Adrenal gland (tissue), 9 donors: ENCODE measurements at regions not wholly inside any gene's neighbourhood (a gene's known extent, or its start where the extent isn't known, plus 50 kb on each side); places are given as distances from the start of the nearest gene placed in this dataset.
A peak's percentile ranks its signal among the peaks of the same experiment; 100 is the strongest.

Experiments
- DNase-seq, 7 donors: peaks; one replicate each; pipeline ENCODE4 v3.0.0-alpha.2; 2019 to 2020
- H3K27ac ChIP-seq, 5 donors: fragments of 200-600 bp; sonication (generic) in 4 of 5; 1 replicate in 3 of 5; 2 replicates in 2 of 5; pipeline versions ENCODE4 v1.5.1 to v1.8.0; 2016 to 2020; ENCODE audit warnings: mild to moderate bottlenecking in 1 of 5
- H3K27me3 ChIP-seq: fragments of 200-600 bp; 2 replicates; pipeline ENCODE4 v1.8.0; 2021
- H3K36me3 ChIP-seq, 2 donors: fragments of 200-600 bp; replicated peaks in 1 of 2; 1 replicate in 1 of 2; 2 replicates in 1 of 2; pipeline versions ENCODE4 v1.5.1 to v1.8.0; 2018 to 2022
- H3K4me1 ChIP-seq, 2 donors: fragments of 200-600 bp; replicated peaks in 1 of 2; 1 replicate in 1 of 2; 2 replicates in 1 of 2; pipeline versions ENCODE4 v1.5.1 to v1.8.0; 2018 to 2021
- H3K4me3 ChIP-seq, 4 donors: fragments of 200-600 bp; sonication (generic) in 3 of 4; one replicate each; pipeline ENCODE4 v1.5.1; 2016 to 2018
- H3K9me3 ChIP-seq, 3 donors: fragments of 200-600 bp; sonication (generic) in 1 of 3; replicated peaks in 1 of 3; 1 replicate in 2 of 3; 2 replicates in 1 of 3; pipeline versions ENCODE4 v1.5.1 to v1.8.0; 2016 to 2021
- POLR2A ChIP-seq, 2 donors: fragments of 450-650 bp; IDR thresholded peaks; one replicate each; pipeline ENCODE4 v1.6.1; 2017; ENCODE audit warnings: antibody characterized with exemption in 2 of 2, mild to moderate bottlenecking in 2 of 2, moderate library complexity in 1 of 2
- WGBS, 4 donors: extraction: QIAGEN DNeasy Blood & Tissue Kit in 2 of 4; methylation state at CpG; one replicate each; pipeline versions ENCODE4 v1.1.5 to v1.1.7; 2013 to 2017; 5-methylcytosine and 5-hydroxymethylcytosine counted together
- intact Hi-C, 2 donors: fragments of 100-400 bp; cut with DNase I; formaldehyde crosslinking; loops; one replicate each; pipeline versions ENCODE4 v1.14.1 to v1.15.0; 2022 to 2023
- TF ChIP-seq, protein P1 (sequence below), 6 experiments: fragments of 450-650 bp in 4 of 6; fragments of 200-600 bp in 2 of 6; sonication (generic) in 1 of 6; IDR thresholded peaks; 1 replicate in 5 of 6; 2 replicates in 1 of 6; pipeline versions ENCODE4 v1.5.1 to v1.8.0; 2016 to 2021; ENCODE audit warnings: antibody characterized with exemption in 6 of 6, mild to moderate bottlenecking in 2 of 6, moderate library complexity in 1 of 6
- donor health status: healthy with polysubstance abuse.
- donor health status: Bipolar disorder and iron deficiency.
- donor health status: DM: yes; HTN: yes; CAD: no.
- donor health status: DM: no; HTN: no; CAD: no.
- donor health status: DM: no; HTN: no; CAD: no.

DNA sequence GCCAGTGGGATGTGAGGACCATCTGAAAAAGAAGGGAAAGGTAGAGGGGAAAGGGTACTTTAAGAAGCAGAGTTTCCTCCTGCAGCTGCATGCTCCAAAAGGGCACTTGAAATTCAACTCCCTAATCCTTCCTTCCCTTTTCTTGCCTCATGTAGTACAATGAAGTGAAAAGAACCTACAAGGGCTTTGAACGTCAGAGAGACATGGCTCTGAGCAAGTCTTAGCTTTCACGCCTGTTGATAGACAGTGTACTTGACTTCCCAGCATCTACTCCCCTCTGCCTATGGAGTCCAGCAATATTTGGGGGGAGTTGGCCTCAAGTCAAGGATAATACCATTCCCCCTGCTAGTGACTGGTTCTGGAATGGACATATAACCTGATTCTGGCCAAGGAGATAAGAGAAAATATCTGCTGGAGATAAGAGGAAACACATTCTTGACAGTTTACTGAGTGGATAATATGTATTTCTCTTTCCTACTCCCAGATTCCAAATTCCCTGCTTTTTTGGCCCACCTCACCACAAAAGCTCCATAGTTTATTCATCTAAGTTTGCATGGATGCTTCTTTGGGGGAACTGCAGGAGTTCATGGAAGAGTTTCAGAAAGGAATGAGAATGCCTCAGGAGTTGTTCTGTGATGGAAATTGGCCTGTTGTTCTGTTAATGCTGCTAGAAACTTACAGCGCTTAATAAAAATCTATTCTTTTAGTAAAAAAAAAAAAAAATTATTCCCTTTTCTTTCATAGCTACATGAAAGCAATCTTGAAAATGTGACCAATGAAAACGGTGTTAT lies 193.0 kb upstream of the TPM1 start:
- WGBS, 4 donors = 67 to 91% (median 72%) methylated on average over 4 of the region's 4 CpGs
- H3K4me1 ChIP-seq = no peaks in the 10 kb centered on the region
- no peaks in the 10 kb centered on the region for H3K9me3 ChIP-seq
- no peak overlapping the region for H3K27ac ChIP-seq
- TF ChIP-seq, protein P1, sequence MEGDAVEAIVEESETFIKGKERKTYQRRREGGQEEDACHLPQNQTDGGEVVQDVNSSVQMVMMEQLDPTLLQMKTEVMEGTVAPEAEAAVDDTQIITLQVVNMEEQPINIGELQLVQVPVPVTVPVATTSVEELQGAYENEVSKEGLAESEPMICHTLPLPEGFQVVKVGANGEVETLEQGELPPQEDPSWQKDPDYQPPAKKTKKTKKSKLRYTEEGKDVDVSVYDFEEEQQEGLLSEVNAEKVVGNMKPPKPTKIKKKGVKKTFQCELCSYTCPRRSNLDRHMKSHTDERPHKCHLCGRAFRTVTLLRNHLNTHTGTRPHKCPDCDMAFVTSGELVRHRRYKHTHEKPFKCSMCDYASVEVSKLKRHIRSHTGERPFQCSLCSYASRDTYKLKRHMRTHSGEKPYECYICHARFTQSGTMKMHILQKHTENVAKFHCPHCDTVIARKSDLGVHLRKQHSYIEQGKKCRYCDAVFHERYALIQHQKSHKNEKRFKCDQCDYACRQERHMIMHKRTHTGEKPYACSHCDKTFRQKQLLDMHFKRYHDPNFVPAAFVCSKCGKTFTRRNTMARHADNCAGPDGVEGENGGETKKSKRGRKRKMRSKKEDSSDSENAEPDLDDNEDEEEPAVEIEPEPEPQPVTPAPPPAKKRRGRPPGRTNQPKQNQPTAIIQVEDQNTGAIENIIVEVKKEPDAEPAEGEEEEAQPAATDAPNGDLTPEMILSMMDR (IDR thresholded peaks at IDR 0.05) = no peak
- no peak for TF ChIP-seq POLR2A (IDR thresholded peaks at IDR 0.05)
- no peaks in the 10 kb centered on the region for H3K36me3 ChIP-seq
- DNase-seq = no peak
- no peak overlapping the region for H3K4me3 ChIP-seq
- intact Hi-C loops = loop anchor here in 1 of 2 donors (10.0 kb wide), 1 partner anchor 245 kb away; no protein-coding TSS in a partner anchor
- H3K27me3 ChIP-seq = no peaks in the 10 kb centered on the region

DNA sequence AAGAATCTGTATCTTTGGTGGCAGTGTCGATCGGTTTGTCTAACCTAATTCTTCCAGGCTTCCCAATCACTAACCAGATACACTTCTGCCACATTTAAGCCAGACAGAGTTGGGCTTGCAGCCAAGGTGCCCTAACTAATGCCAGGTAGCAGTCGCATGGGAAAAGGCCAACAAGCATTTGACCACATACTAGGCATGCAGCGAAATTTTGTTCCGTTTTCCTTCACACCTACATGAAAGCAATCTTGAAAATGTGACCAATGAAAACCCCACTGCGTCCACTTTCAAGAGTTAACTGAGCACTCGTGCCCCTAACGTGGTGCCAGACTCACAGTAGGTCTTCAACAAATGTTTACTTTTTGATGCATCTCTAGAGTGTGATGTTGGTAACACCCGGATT lies 192.2 kb upstream of the TPM1 start:
- no peak for DNase-seq
- Histone ChIP-seq H3K27ac (no peak overlapping the region), H3K36me3 (no peaks in the 10 kb centered on the region), H3K27me3 (no peaks in the 10 kb centered on the region), H3K4me3 (no peak overlapping the region), H3K9me3 (no peaks in the 10 kb centered on the region), H3K4me1 (no peaks in the 10 kb centered on the region)
- intact Hi-C loops = no loop called here
- WGBS, 4 donors = 86 to 88% (median 88%) methylated on average over 9 of the region's 9 CpGs
- no peak for TF ChIP-seq POLR2A (IDR thresholded peaks at IDR 0.05)
- TF ChIP-seq, protein P1 (IDR thresholded peaks at IDR 0.05) = no peak

DNA sequence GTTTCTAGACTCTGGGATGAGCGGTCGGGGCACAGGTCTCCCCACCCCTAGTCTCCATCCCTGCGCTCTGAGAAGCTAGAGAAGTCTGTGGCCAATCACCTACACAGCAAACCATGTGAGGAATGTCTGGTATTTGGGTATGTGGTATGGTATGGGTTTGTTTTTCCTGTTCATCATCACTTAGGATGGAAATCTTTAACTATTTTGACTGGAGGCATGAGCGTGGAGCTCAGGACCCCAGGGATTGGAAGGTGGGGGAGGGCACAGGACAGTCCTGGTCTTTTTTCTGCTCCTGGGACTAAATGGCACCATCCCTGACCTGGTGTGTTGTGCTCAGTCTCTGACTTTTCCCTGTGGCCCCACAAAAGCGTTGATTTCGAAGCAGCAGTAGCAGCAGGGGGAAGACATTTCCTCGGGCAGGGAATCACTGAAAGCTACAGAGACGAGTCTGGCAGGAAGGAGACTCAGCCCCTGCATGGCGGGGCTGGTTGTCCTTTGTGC lies 191.7 kb upstream of the TPM1 start:
- Histone ChIP-seq H3K4me1 (no peaks in the 10 kb centered on the region), H3K9me3 (no peaks in the 10 kb centered on the region), H3K4me3 (no peak overlapping the region), H3K36me3 (no peaks in the 10 kb centered on the region), H3K27me3 (no peaks in the 10 kb centered on the region), H3K27ac (no peak overlapping the region)
- WGBS, 4 donors = 84 to 91% (median 86%) methylated on average over 9 of the region's 9 CpGs
- TF ChIP-seq, protein P1 (IDR thresholded peaks at IDR 0.05) = no peak
- TF ChIP-seq POLR2A (IDR thresholded peaks at IDR 0.05) = no peak
- intact Hi-C loops = no loop called here
- DNase-seq = no peak

DNA sequence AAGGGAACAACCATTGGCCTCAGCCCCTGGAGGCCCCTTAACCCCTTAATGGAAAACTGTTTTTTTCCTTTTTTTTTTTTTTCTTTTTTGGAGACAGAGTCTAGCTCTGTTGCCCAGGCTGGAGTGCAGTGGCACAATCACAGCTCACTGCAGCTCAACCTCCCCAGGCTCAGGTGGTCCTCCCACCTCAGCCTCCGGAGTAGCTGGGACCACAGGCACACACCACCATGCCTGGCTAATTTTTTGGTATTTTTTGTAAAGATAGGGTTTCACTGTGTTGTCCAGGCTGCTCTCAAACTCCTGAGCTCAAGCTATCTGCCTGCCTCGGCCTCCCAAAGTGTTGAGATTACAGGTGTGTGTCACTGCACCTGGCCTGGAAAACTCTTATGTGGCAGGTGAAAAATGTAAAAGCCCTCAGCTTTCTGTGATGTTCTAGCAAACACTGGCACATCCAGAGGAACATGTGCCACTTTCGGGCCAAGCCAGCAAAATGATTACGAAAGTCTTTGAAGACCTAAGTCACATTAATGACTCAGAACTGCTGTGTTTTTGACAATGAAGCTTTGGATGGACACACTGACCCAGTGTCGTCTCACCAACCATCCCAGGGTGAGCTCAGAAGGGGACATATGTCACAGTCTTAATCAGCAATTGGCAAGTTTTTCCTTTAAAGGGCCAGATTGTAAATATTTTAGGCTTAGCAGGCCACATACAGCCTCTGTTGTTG lies 189.3 kb upstream of the TPM1 start:
- Histone ChIP-seq H3K4me1 (no peaks in the 10 kb centered on the region), H3K27me3 (no peaks in the 10 kb centered on the region), H3K4me3 (no peak overlapping the region), H3K27ac (no peak overlapping the region), H3K9me3 (no peaks in the 10 kb centered on the region), H3K36me3 (no peaks in the 10 kb centered on the region)
- intact Hi-C loops = no loop called here
- 54 to 67% (median 63%) methylated on average over 4 to 5 of the region's 5 CpGs for WGBS, 4 donors
- peak in 5 of 7 donors; percentile 18 to 44 (median 32) for DNase-seq
- TF ChIP-seq, protein P1 (IDR thresholded peaks at IDR 0.05) = no peak
- no peak for TF ChIP-seq POLR2A (IDR thresholded peaks at IDR 0.05)
